Stimulated activated naive CD4-positive, alpha-beta T cell (primary cell): ENCODE measurements at regions not wholly inside any gene's neighbourhood (a gene's known extent, or its start where the extent isn't known, plus 50 kb on each side); places are given as distances from the start of the nearest gene placed in this dataset.
A peak's percentile ranks its signal among the peaks of the same experiment; 100 is the strongest.

Experiments
- DNase-seq, 6 experiments: peaks; one replicate each; lab custom pipeline; 2025; lab: John Stamatoyannopoulos, UW

DNA sequence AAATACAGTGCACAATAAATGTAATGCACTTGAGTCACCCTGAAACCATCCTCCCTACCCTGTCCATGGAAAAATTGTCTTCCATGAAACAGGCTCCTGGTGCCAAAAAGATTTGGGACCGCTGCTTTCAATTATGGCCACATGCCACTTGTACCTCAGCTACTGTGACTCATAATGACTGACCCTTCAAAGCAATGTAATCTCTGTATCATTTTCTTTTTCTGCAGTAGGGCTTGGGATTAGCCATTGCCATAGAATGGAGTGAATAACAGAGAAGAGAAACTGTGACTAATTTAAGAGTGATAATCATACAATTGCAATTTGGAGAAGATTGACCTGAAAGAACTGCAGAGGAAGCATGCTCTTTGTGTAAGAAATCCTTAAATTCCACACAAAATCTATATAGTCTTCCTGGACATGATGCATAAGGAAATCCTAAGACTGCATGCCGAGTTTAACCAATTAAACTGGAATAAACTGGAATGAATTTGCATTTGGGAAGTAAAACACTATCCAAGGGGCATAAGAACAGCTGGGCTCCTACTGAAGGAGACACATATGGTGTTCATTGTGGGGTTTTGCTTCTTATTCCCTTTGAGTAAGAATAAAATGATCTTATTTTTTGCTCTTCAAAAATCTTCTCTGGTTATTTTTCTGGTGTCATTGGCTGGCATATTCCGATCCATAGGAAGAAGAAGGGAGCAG lies 59.5 kb upstream of the SLC7A1 start:
- no peak for DNase-seq

DNA sequence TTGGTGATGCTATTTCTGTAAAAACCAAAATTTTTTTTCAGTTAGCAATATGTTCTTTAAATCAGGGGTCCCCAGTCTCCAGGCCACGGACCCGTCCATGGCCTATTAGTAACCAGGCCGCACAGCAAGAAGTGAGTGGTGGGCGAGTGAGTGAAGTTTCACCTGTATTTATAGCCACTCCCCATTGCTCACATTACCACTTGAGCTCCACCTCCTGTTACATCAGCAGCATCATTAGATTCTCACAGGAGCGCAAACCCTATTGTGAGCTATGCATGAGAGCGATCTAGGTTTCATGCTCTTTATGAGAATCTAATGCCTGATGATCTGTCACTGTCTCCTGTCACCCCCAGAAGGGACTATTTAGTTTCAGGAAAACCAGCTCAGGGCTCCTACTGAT lies 58.9 kb upstream of the SLC7A1 start:
- DNase-seq = no peak

DNA sequence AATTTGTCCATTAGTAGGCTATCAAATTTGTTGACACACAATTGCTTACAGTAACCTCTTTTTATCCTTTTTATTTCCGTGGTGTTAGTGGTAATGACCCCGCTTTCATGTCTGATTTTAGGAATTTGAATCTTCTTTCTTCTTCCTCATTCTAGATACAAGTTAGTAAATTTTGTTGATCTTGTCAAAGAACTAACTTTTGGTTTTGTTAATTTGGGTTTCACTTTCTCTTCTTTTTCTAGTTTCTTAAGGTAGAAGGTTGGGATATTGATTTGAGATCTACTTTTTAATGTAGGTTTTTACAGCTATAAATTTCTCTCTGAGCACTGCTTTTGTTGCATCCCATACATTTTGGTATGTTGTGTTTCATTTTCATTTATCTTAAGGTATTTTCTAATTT lies 53.3 kb upstream of the SLC7A1 start:
- peak in 1 of 6 experiments; percentile 6 for DNase-seq
